ENCODE measurements at regions not wholly inside any gene's neighbourhood (a gene's known extent, or its start where the extent isn't known, plus 50 kb on each side); places are given as distances from the start of the nearest gene placed in this dataset.

- TF ChIP-seq REST (IDR thresholded peaks at IDR 0.05; ENCODE audit: low read depth) (no peak), NFIC (IDR thresholded peaks at IDR 0.05) (peak; percentile 68), CEBPB (IDR thresholded peaks at IDR 0.05) (peak; percentile 52; the same call in 1 of the 2 replicates), YY1 (IDR thresholded peaks at IDR 0.05; ENCODE audit: low read depth) (no peak), CREB1 (IDR thresholded peaks at IDR 0.05; ENCODE audit: low read depth) (0 out of 2 replicates have a peak, but pooled peaks have one; percentile 9), EP300 (IDR thresholded peaks at IDR 0.05; ENCODE audit: borderline replicate concordance) (peak; percentile 69), FOXM1 (IDR thresholded peaks at IDR 0.05; ENCODE audit: borderline replicate concordance, low read depth) (0 out of 2 replicates have a peak, but pooled peaks have one; percentile 43), RAD21 (IDR thresholded peaks at IDR 0.05; ENCODE audit: low read depth) (peak; percentile 12; the same call in 1 of the 2 replicates), TAF1 (IDR thresholded peaks at IDR 0.05; ENCODE audit: low read depth) (no peak), TCF12 (IDR thresholded peaks at IDR 0.05; ENCODE audit: low read depth) (peak; percentile 74; the same call in 1 of the 2 replicates), MAX (IDR thresholded peaks at IDR 0.05) (no peak), EGR1 (IDR thresholded peaks at IDR 0.05) (no peak), ZBTB7A (IDR thresholded peaks at IDR 0.05; ENCODE audit: low read depth) (no peak)
Observed at GRCh38 chr1:162943622-162944021, 82.6 kb upstream of the CCDC190 start.
